ENCODE measurements at regions not wholly inside any gene's neighbourhood (a gene's known extent, or its start where the extent isn't known, plus 50 kb on each side); places are given as distances from the start of the nearest gene placed in this dataset.

GRCh38 chr10:36474456-36474855 lies 650.9 kb upstream of the ANKRD30A start:
- TF ChIP-seq CTCF (IDR thresholded peaks at IDR 0.05) (no peak), POLR2A (IDR thresholded peaks at IDR 0.05) (no peak)
